Loucy (cell line): ENCODE measurements at regions not wholly inside any gene's neighbourhood (a gene's known extent, or its start where the extent isn't known, plus 50 kb on each side); places are given as distances from the start of the nearest gene placed in this dataset.

ENCODE experiments used
- H2AFZ ChIP-seq: fragments of 200-600 bp; sonication (generic); 2 replicates; pipeline ENCODE4 v1.6.0; 2016; ENCODE audit warnings: antibody characterized with exemption, mild to moderate bottlenecking, low read length, moderate library complexity
- H3F3A ChIP-seq: fragments of 200-600 bp; 2 replicates; pipeline ENCODE4 v1.6.0; 2016; ENCODE audit warnings: antibody characterized with exemption, low read depth, mild to moderate bottlenecking
- H3K27me3 ChIP-seq: fragments of 200-600 bp; sonication (generic); 2 replicates; pipeline ENCODE4 v1.6.1; 2014; ENCODE audit warnings: low read length, mild to moderate bottlenecking; ENCODE audit not compliant: insufficient read depth, poor library complexity, severe bottlenecking
- H3K36me3 ChIP-seq: fragments of 200-600 bp; sonication (generic); 2 replicates; pipeline ENCODE4 v1.6.1; 2016; ENCODE audit warnings: low read length; ENCODE audit not compliant: insufficient read depth
- H3K4me1 ChIP-seq: fragments of 200-600 bp; sonication (generic); 2 replicates; pipeline ENCODE4 v1.5.1; 2014; ENCODE audit warnings: low read length, mild to moderate bottlenecking; ENCODE audit not compliant: insufficient read depth, poor library complexity, severe bottlenecking
- H3K4me2 ChIP-seq: fragments of 200-600 bp; sonication (generic); 2 replicates; pipeline ENCODE4 v1.6.0; 2014; ENCODE audit warnings: antibody characterized with exemption, low read length, low read depth, mild to moderate bottlenecking; ENCODE audit not compliant: poor library complexity, severe bottlenecking
- H3K4me3 ChIP-seq: fragments of 200-600 bp; sonication (generic); 2 replicates; pipeline ENCODE4 v1.5.1; 2014; ENCODE audit warnings: low read length, mild to moderate bottlenecking, mixed read lengths; ENCODE audit not compliant: poor library complexity, severe bottlenecking
- H3K79me2 ChIP-seq: fragments of 200-600 bp; sonication (generic); 2 replicates; pipeline ENCODE4 v1.6.1; 2014; ENCODE audit warnings: low read length; ENCODE audit not compliant: insufficient read depth
- H3K9ac ChIP-seq: fragments of 200-600 bp; sonication (generic); 2 replicates; pipeline ENCODE4 v1.6.0; 2014; ENCODE audit warnings: mild to moderate bottlenecking, low read depth, low read length, moderate library complexity; ENCODE audit not compliant: poor library complexity, severe bottlenecking
- H3K9me2 ChIP-seq: fragments of 200-600 bp; sonication (generic); replicated peaks from 2 replicates; pipeline ENCODE4 v1.6.1; 2016; ENCODE audit warnings: low read depth, low read length, mixed read lengths
- H3K9me3 ChIP-seq: fragments of 200-600 bp; sonication (generic); 2 replicates; pipeline ENCODE4 v1.6.1; 2014; ENCODE audit warnings: mild to moderate bottlenecking, antibody characterized with exemption, low read length, low read depth; ENCODE audit not compliant: insufficient read depth
- H4K20me1 ChIP-seq: fragments of 200-600 bp; sonication (generic); 2 replicates; pipeline ENCODE4 v1.6.0; 2014; ENCODE audit warnings: antibody characterized with exemption, low read length, mild to moderate bottlenecking; ENCODE audit not compliant: insufficient read depth, poor library complexity, severe bottlenecking
- EZH2phosphoT487 ChIP-seq: fragments of 200-600 bp; IDR thresholded peaks from 2 replicates; pipeline ENCODE4 v1.6.1; 2018; ENCODE audit warnings: antibody characterized with exemption, mild to moderate bottlenecking, moderate library complexity, borderline replicate concordance
- TF ChIP-seq, protein P1 (sequence below): fragments of 200-600 bp; sonication (generic); conservative IDR thresholded peaks from 2 replicates; pipeline ENCODE4 v1.5.1; 2014; ENCODE audit warnings: mild to moderate bottlenecking, antibody characterized with exemption, low read length

DNA sequence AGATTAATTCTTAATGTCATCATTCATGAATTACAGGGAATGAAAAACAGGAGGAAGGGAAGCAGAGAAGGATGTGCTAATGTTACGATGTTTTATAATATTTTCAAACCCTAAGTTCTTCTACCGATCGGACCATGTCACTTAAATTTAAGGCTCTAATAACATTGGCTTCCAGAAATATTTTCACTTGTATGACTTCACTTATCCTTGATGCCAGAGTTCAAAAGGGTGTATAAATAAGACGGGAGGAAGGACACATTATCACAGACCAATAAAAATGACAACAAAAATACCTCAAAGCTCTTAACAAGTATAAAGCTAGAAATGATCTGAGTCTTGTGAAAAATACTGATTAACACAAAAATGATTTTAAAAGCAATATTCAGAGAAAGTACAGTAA is 370.4 kb upstream of the CITED2 start:
- Histone ChIP-seq H3K36me3 (no peaks in the 10 kb centered on the region), H3K4me1 (no peaks in the 10 kb centered on the region), H4K20me1 (no peaks in the 10 kb centered on the region), H3K4me3 (no peak overlapping the region), H3K9ac (no peak overlapping the region), H3F3A (no peaks in the 10 kb centered on the region), H2AFZ (no peak overlapping the region), H3K79me2 (no peaks in the 10 kb centered on the region), H3K9me3 (no peaks in the 10 kb centered on the region), H3K9me2 (no peaks in the 10 kb centered on the region), H3K4me2 (no peak overlapping the region), H3K27me3 (no peaks in the 10 kb centered on the region)
- TF ChIP-seq EZH2phosphoT487 = no peak
- TF ChIP-seq, protein P1, sequence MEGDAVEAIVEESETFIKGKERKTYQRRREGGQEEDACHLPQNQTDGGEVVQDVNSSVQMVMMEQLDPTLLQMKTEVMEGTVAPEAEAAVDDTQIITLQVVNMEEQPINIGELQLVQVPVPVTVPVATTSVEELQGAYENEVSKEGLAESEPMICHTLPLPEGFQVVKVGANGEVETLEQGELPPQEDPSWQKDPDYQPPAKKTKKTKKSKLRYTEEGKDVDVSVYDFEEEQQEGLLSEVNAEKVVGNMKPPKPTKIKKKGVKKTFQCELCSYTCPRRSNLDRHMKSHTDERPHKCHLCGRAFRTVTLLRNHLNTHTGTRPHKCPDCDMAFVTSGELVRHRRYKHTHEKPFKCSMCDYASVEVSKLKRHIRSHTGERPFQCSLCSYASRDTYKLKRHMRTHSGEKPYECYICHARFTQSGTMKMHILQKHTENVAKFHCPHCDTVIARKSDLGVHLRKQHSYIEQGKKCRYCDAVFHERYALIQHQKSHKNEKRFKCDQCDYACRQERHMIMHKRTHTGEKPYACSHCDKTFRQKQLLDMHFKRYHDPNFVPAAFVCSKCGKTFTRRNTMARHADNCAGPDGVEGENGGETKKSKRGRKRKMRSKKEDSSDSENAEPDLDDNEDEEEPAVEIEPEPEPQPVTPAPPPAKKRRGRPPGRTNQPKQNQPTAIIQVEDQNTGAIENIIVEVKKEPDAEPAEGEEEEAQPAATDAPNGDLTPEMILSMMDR = no peak

DNA sequence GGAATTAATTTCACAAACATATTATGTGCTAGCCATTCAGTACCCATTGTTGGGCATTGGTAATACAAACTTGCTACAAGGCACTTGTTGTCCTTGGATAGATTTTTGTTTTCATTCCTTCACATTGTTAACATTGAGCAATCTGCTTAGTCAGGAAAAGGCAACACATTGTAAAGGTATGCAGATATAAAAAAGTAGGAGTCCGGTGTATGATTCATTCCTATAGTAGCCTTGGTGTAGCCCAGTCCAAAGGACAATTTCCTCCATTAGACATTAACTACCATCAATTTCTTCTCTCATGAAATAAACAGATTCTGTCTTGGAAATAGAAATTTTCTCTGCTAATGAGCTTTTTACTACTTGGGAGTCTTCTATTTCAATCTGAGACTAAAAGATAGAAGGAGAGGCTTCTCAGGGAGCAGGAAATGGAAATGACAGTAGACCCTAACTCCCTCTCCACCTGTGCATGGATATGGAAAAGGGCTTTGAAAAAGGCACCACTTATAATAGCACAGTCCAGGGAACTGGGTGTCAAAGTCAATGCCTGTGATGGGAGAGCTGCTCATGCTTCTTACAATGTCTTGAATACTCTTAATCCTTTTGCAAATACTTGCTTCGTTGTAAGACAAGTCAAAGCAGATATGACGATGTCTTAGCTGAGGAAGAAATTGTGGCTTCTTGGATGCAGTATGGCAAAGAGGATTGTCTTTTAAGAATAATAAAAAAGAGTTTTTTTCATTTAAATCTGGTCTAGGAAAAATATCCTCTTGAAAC is 369.4 kb upstream of the CITED2 start:
- H3K4me1 ChIP-seq = no peaks in the 10 kb centered on the region
- H3K9me2 ChIP-seq = no peaks in the 10 kb centered on the region
- no peaks in the 10 kb centered on the region for H3K36me3 ChIP-seq
- no peaks in the 10 kb centered on the region for H3K79me2 ChIP-seq
- H3K4me3 ChIP-seq = no peak overlapping the region
- no peaks in the 10 kb centered on the region for H3K27me3 ChIP-seq
- H3K9ac ChIP-seq = no peak overlapping the region
- H4K20me1 ChIP-seq = no peaks in the 10 kb centered on the region
- no peak overlapping the region for H3K4me2 ChIP-seq
- H3F3A ChIP-seq = no peaks in the 10 kb centered on the region
- H2AFZ ChIP-seq = no peak overlapping the region
- no peak for TF ChIP-seq EZH2phosphoT487
- TF ChIP-seq, protein P1 = no peak
- no peaks in the 10 kb centered on the region for H3K9me3 ChIP-seq

DNA sequence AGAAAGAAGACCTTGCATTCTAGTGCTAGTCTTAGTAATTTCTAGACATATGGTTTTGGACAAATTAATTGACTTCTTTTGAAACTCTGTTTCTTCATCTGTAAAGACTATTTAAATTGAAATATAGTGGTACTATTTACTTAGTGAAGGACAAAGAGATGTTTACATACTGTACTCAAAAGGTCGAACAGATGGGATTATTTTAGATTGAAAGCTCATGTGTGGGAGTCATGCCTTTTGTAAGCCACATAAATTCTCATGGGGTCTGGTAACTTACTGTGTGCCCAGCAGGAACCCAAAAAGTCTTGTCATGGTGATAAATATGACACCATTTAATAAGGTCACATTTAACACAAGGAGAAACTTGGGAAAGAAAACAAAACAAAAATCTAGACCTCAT is 368.2 kb upstream of the CITED2 start:
- Histone ChIP-seq H3K4me2 (no peak overlapping the region), H3F3A (no peaks in the 10 kb centered on the region), H3K27me3 (no peaks in the 10 kb centered on the region), H3K79me2 (no peaks in the 10 kb centered on the region), H4K20me1 (no peaks in the 10 kb centered on the region), H3K4me1 (no peaks in the 10 kb centered on the region), H3K4me3 (no peak overlapping the region), H2AFZ (no peak overlapping the region), H3K36me3 (no peaks in the 10 kb centered on the region), H3K9ac (no peak overlapping the region), H3K9me3 (no peaks in the 10 kb centered on the region), H3K9me2 (no peaks in the 10 kb centered on the region)
- TF ChIP-seq EZH2phosphoT487 = no peak
- TF ChIP-seq, protein P1 = no peak
